HT-29 (cell line): ENCODE measurements at regions not wholly inside any gene's neighbourhood (a gene's known extent, or its start where the extent isn't known, plus 50 kb on each side); places are given as distances from the start of the nearest gene placed in this dataset.
"Not testable (repeated sequence)": the region's sequence is repeated elsewhere in the genome, so short reads cannot be mapped to it uniquely, and the experiment has no call there.

ENCODE experiments used
- DNase-seq: peaks from one replicate; pipeline ENCODE4 v3.0.0-alpha.2; 2015; ENCODE audit warnings: low spot score

- no peak for DNase-seq
Observed at GRCh38 chr2:219726916-219727315, 99.5 kb downstream of the SLC4A3 start.

- no peak for DNase-seq
Observed at GRCh38 chr2:219727771-219728429, 100.5 kb downstream of the SLC4A3 start.

GRCh38 chr2:219728991-219729487 is 101.6 kb downstream of the SLC4A3 start:
- no peak for DNase-seq

- DNase-seq = no peak
Observed at GRCh38 chr2:219731173-219731572, 103.7 kb downstream of the SLC4A3 start.

GRCh38 chr2:219733106-219733505 is 105.7 kb downstream of the SLC4A3 start:
- DNase-seq = no peak

GRCh38 chr2:219733746-219734145 is 106.3 kb downstream of the SLC4A3 start:
- no peak for DNase-seq

- DNase-seq = peak; percentile 79
Observed at GRCh38 chr2:219736209-219736608, 108.8 kb downstream of the SLC4A3 start.

- DNase-seq = peak; percentile 15
Observed at GRCh38 chr2:219737270-219737691, 109.9 kb downstream of the SLC4A3 start.

GRCh38 chr2:219739066-219739465 is 111.6 kb downstream of the SLC4A3 start:
- DNase-seq = no peak

GRCh38 chr2:219739866-219740440 is 112.5 kb downstream of the SLC4A3 start:
- DNase-seq = no peak

GRCh38 chr2:219743548-219743947 is 116.1 kb downstream of the SLC4A3 start:
- DNase-seq = no peak

- no peak for DNase-seq
Observed at GRCh38 chr2:219744066-219744465, 116.6 kb downstream of the SLC4A3 start.

- no peak for DNase-seq
Observed at GRCh38 chr2:219744600-219744999, 117.2 kb downstream of the SLC4A3 start.

- no peak for DNase-seq
Observed at GRCh38 chr2:219747637-219748036, 120.2 kb downstream of the SLC4A3 start.

GRCh38 chr2:219748671-219749570 is 121.5 kb downstream of the SLC4A3 start:
- no peak for DNase-seq

GRCh38 chr2:219751121-219751520 is 123.7 kb downstream of the SLC4A3 start:
- DNase-seq = not testable (repeated sequence)

GRCh38 chr2:219752726-219753125 is 125.3 kb downstream of the SLC4A3 start:
- DNase-seq = no peak

- DNase-seq = no peak
Observed at GRCh38 chr2:219758907-219759680, 131.7 kb downstream of the SLC4A3 start.

- no peak for DNase-seq
Observed at GRCh38 chr2:219759801-219760200, 132.4 kb downstream of the SLC4A3 start.

GRCh38 chr2:219765231-219765911 is 137.9 kb downstream of the SLC4A3 start:
- no peak for DNase-seq

- no peak for DNase-seq
Observed at GRCh38 chr2:219766658-219767057, 139.2 kb downstream of the SLC4A3 start.
